ENCODE measurements at regions not wholly inside any gene's neighbourhood (a gene's known extent, or its start where the extent isn't known, plus 50 kb on each side); places are given as distances from the start of the nearest gene placed in this dataset.

- no peak for DNase-seq
These were observed 101.9 kb downstream of the ZNF608 start for GRCh38 chr5:124644582-124644981.

DNA sequence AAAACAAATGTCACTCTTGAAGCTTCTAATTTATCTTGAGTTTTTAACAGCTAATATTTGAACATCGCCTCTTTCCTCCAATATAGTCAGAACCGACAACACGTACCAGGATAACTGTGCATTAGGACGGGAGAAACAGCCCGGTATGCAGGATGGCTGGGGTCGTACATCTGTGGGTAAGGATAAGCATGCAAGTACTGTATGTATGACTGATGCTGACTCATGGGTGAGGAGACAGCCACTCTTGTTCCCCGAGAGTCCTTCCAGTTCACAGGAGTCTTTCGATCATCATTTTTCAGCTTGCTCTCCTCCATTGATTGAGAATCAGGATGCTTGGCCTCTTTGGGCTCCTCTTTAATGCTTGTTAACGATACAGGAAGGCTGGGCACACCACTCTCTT is 102.3 kb downstream of the ZNF608 start:
- no peak for DNase-seq

DNA sequence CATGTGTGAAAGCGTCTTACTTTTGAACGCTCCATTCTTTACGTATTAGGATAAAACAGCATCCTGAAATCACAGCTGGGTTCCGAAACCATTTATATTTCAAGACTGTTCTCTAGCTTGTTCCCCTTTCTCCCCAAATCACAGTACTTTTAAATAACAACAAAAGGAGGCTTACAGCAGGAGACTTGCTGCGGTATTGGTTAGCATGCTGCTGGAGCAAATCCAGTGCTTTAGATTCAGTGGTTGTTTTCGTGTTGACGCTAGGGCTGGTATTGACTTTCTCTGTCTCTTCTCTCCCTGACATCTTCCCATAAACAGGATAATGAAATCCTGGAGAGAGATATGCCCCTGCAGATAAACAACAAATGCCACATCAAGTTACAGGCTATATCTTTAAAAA is 103.1 kb downstream of the ZNF608 start:
- no peak for DNase-seq

DNA sequence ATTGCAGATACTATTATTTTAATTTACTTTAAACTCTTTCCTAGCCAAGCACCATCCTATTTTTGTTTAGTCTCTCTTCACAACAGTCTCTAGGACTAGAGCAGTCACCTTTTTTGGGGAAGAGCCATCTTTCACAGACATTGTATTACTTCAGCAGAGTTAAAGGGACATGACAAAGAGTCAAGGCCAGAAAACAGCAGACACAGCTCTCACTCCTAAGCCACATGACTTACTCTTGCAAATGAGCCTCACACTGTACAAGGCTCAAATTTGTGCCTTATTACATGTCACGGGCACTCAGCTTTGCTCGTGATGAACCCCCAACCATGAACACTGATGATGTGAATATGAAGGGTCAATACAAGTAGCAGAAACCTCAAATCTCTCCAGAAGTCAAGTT is 104.3 kb downstream of the ZNF608 start:
- DNase-seq: no peak

GRCh38 chr5:124641154-124641792 is 105.2 kb downstream of the ZNF608 start:
- no peak for DNase-seq

DNA sequence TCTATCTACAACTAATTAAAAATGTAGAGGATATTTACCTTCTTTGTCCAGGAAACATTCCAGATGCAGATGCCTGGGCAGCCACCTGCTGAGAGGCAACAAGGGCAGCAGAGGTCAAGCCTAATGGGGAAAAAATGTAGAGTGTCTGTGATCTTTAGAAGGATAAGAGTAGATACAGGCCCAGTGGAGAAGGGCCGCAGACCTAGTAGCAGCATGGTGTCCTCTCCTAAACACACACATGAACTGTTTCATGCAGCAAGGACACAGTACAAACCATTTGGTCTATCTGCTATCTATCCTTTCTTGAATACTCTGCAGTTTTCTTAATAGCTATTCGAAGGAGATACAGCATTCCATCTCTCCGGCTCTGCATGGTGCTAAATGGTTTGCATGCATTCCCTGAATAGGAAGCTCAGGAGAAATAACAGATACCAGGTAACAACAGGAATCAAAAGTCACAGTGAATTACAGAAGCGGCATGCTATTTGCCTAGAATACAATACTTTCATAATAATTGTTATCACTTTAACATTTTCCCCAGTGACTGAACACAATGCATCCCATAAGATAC is 107.3 kb downstream of the ZNF608 start:
- no peak for DNase-seq

DNA sequence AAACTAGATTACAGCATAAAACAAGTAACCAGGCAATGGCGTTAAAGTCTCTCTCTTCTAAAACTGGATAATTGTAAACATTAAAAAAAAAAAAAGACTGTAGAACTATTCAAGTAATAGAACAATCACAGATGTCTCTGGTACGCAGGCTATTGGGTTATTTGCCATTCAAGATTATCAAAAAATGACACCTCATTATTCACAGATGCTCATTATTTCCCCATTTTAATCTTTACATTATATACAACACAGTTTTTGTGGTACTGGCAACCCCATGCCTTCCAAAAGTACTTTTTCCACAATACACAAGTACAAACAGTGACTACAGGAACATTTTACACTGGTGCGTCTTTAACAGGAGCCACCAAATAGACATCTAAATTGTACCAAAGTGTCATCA is 109.4 kb downstream of the ZNF608 start:
- DNase-seq: no peak

DNA sequence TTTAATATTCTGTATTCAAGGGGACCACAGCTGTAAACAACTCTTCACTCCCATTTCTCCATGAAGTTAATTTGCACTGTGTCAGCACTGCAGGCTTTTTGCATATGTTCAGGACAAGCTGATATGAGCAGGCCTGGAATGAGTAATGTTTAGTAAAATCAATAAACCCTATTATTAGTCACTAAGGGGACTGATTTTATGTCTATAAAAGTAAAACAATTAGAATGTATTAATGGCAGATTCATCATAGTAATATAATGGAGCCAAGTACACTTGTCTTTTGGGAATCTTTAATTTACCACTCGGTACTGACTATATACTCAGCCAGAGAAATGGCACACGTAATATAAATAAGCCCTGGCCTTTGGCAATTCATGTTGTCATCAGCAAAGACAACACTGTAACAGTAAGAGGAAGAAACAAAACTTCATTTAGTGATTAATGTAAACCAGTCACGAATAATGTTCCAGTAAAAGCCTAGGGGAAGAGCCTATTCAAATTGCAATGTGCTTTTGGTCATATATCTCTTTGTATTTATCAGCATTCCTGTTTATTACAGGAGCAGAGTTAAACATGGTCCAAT is 111.6 kb downstream of the ZNF608 start:
- no peak for DNase-seq

- DNase-seq: no peak
These were observed 112.2 kb downstream of the ZNF608 start for GRCh38 chr5:124634228-124634739.

DNA sequence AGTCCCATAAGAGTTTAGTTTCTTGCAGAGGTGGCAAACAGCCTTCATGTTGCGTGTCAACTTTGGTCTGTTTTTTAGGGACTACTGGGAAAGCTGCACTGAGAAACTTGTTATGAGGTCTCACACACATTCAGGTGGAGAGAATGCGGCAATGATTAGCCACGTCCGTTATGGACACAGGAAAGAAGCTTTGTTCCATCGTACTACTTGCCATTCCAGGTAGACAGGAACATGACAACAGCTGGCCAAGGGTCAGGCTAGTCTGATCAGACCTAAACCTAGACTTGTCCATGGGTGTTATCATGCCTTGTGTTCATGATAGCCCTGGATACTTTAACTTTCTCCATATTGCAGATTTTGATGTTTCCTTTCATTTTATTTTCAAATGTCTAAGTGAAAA is 113.2 kb downstream of the ZNF608 start:
- DNase-seq: no peak

- no peak for DNase-seq
These were observed 114.4 kb downstream of the ZNF608 start for GRCh38 chr5:124631874-124632550.

DNA sequence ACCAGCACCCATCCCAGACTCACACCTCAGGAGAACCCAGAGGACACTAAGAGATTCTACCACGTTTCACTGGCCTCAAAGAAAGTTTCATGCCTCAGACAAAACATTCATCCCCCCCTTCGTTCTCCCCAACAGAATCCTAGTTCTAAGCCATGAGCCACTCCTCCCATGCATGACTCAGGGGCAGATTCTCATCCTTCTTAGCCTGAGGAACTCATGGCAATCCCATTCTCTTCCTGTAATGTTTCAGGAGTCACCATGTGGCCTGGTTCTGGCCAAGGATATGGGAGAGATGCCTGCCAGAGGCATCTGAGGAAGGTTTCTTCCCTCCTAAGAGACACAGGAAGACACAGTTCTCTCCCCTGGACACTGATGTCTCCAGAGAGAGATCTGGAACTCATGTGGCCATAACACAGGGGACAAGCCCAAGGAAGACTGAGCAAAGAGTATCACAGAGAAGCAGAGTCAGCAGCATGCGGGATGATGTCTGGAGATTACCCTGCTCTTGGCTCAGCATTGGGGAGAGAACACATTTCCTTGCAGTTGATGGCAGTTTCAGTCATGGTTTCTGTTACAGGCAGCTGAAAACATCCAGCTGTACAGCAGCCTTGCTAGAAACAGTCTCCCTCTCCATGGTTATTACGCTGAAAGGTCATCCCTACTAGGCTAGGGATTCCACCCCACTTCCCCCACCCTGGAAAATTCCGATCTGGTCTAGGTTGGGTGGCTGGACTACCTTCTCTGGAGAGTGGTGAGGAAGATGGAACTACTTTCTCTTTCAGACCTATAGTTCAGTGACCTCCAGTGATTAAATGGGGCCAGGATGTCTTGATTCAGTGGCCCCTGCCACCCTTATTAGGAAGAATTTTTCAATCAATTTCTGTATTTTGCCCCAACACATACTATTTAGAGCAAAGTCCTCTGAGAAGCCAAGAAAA is 115.4 kb downstream of the ZNF608 start:
- DNase-seq: no peak

DNA sequence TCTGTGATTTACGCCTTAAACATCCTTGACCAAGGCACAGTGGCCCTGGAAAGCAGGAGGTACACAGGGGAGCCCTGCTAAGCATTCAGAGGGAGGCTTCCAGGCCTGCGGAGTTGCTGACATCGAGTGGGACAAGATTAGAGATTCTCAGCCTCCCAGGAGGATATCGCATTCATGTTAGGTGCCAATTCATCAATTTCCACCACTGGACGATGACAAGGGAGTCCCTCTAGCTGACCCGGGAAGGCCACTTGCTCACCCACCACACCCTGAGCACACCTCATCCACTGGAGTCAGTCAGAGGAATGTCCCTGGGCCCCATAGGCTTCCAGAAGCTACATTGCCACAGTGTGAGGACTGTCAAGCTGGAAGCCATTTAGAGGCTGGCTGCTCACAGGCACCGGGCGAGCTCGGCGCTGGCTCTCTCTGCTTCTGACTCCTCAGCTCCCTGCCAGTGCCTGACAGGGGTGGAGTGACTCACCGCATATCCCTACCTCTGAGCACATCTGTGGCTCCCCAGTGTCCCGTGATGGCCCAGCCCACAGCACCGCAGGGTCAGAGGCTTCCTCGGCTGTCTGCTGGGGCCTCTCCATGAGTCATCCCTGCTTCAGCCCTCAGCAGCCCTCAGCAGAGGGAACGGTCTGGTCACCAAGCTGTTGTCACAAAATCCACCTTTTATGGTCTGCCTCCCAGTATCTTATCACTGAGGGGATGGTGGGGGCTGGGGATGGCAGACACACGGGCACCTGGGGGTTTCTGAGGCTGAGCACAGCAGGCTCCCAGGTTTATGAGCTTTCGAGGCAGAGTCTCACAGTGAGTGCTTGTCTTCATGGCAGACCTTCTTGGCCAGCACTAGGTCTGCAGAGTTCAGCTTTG is 117.5 kb downstream of the ZNF608 start:
- DNase-seq: no peak

GRCh38 chr5:124627815-124628595 is 118.4 kb downstream of the ZNF608 start:
- DNase-seq: no peak

GRCh38 chr5:124626053-124626452 is 120.4 kb downstream of the ZNF608 start:
- no peak for DNase-seq

- no peak for DNase-seq
These were observed 123.2 kb downstream of the ZNF608 start for GRCh38 chr5:124623265-124623664.

DNA sequence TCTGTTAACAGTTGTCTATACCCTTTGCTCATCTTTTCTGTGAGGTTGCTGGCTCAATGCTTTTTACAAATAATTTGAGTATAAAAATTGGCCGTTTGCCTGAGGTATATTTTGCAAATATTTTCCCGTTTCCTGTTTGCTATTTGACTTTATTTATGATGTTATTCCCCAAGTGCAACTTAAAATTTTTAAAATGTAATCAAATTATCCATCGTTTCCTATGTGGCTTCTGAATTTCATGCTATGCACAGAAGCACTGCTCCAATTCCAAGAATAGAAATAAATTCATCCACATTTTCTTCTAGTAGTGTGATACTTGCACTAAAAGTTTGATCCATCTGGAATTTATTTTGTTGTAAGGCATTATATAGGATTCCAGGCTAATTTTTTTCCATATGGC is 123.6 kb downstream of the ZNF608 start:
- no peak for DNase-seq

- no peak for DNase-seq
These were observed 125.2 kb downstream of the ZNF608 start for GRCh38 chr5:124621279-124621678.

- no peak for DNase-seq
These were observed 125.7 kb downstream of the ZNF608 start for GRCh38 chr5:124620743-124621142.

GRCh38 chr5:124619121-124619520 is 127.3 kb downstream of the ZNF608 start:
- no peak for DNase-seq

- DNase-seq: no peak
These were observed 128.7 kb downstream of the ZNF608 start for GRCh38 chr5:124617787-124618186.
